Liver (tissue), 8 donors: ENCODE measurements at regions not wholly inside any gene's neighbourhood (a gene's known extent, or its start where the extent isn't known, plus 50 kb on each side); places are given as distances from the start of the nearest gene placed in this dataset.

ENCODE experiments used
- DNase-seq: peaks from one replicate; pipeline ENCODE4 v3.0.0-alpha.2; 2017; ENCODE audit warnings: low spot score
- H3K27ac ChIP-seq, 2 donors: one replicate each; pipeline ENCODE4 v1.7.0; 2013; ENCODE audit warnings: inconsistent platforms in 2 of 2, low read length in 2 of 2, control low read depth in 1 of 2, low read depth in 1 of 2, mild to moderate bottlenecking in 1 of 2
- H3K27me3 ChIP-seq, 4 donors: one replicate each; pipeline versions ENCODE4 v1.6.1 to v1.7.0; 2013; ENCODE audit warnings: low read length in 3 of 4, inconsistent platforms in 1 of 4, mild to moderate bottlenecking in 1 of 4, moderate library complexity in 1 of 4; ENCODE audit not compliant: control insufficient read depth in 4 of 4, insufficient read depth in 4 of 4
- H3K36me3 ChIP-seq, 4 donors: one replicate each; pipeline versions ENCODE4 v1.6.1 to v1.7.0; 2013; ENCODE audit warnings: low read length in 3 of 4, mild to moderate bottlenecking in 3 of 4, low read depth in 1 of 4, moderate library complexity in 1 of 4; ENCODE audit not compliant: control insufficient read depth in 4 of 4, insufficient read depth in 3 of 4
- H3K4me1 ChIP-seq, 4 donors: one replicate each; pipeline versions ENCODE4 v1.6.1 to v1.7.0; 2013; ENCODE audit warnings: low read length in 3 of 4, mild to moderate bottlenecking in 3 of 4, moderate library complexity in 1 of 4; ENCODE audit not compliant: control insufficient read depth in 4 of 4, insufficient read depth in 4 of 4
- H3K4me3 ChIP-seq, 3 donors: one replicate each; pipeline versions ENCODE4 v1.6.1 to v1.7.0; 2013; ENCODE audit warnings: low read length in 3 of 3, control low read depth in 1 of 3, low read depth in 1 of 3, mild to moderate bottlenecking in 1 of 3
- H3K9ac ChIP-seq, 2 donors: one replicate each; pipeline ENCODE4 v1.7.0; 2013; ENCODE audit warnings: low read length in 2 of 2, mild to moderate bottlenecking in 2 of 2, moderate library complexity in 2 of 2, control low read depth in 1 of 2, low read depth in 1 of 2
- H3K9me3 ChIP-seq, 4 donors: one replicate each; pipeline versions ENCODE4 v1.6.1 to v1.7.0; 2013; ENCODE audit warnings: low read length in 3 of 4; ENCODE audit not compliant: control insufficient read depth in 4 of 4
- ATF3 ChIP-seq: IDR thresholded peaks from 2 replicates; pipeline ENCODE4 v1.6.1; 2016; ENCODE audit warnings: antibody characterized with exemption
- CTCF ChIP-seq: fragments of 150-350 bp; IDR thresholded peaks from 2 replicates; pipeline ENCODE4 v1.5.1; 2017; ENCODE audit warnings: improper control_type of control experiment, low read depth, low read length; ENCODE audit not compliant: missing input control
- FOXA1 ChIP-seq: IDR thresholded peaks from 2 replicates; pipeline ENCODE4 v1.6.1; 2016; ENCODE audit warnings: antibody characterized with exemption
- GABPA ChIP-seq, 2 donors: IDR thresholded peaks in 1 of 2; conservative IDR thresholded peaks in 1 of 2; 2 replicates each; pipeline ENCODE4 v1.6.1; 2016; ENCODE audit warnings: antibody characterized with exemption in 2 of 2, mild to moderate bottlenecking in 1 of 2, moderate library complexity in 1 of 2
- HNF4A ChIP-seq, 2 donors: conservative IDR thresholded peaks; 2 replicates each; pipeline ENCODE4 v1.6.1; 2016; ENCODE audit warnings: antibody characterized with exemption in 2 of 2, mild to moderate bottlenecking in 2 of 2
- HNF4G ChIP-seq: IDR thresholded peaks from 2 replicates; pipeline ENCODE4 v1.6.1; 2016; ENCODE audit warnings: antibody characterized with exemption
- JUND ChIP-seq, 2 donors: IDR thresholded peaks; 2 replicates each; pipeline ENCODE4 v1.6.1; 2016; ENCODE audit warnings: antibody characterized with exemption in 2 of 2
- MAX ChIP-seq: IDR thresholded peaks from 2 replicates; pipeline ENCODE4 v1.6.1; 2016; ENCODE audit warnings: antibody characterized with exemption
- NR2F2 ChIP-seq: IDR thresholded peaks from 2 replicates; pipeline ENCODE4 v1.6.1; 2016; ENCODE audit warnings: antibody characterized with exemption
- RAD21 ChIP-seq, 2 donors: IDR thresholded peaks; 2 replicates each; pipeline ENCODE4 v1.6.1; 2016; ENCODE audit warnings: antibody characterized with exemption in 2 of 2, mild to moderate bottlenecking in 2 of 2
- REST ChIP-seq: IDR thresholded peaks from 2 replicates; pipeline ENCODE4 v1.6.1; 2016; ENCODE audit warnings: antibody characterized with exemption, mild to moderate bottlenecking
- RXRA ChIP-seq, 2 donors: IDR thresholded peaks; 2 replicates each; pipeline ENCODE4 v1.6.1; 2017 to 2018; ENCODE audit warnings: antibody characterized with exemption in 2 of 2, mild to moderate bottlenecking in 1 of 2
- SP1 ChIP-seq: IDR thresholded peaks from 2 replicates; pipeline ENCODE4 v1.6.1; 2018; ENCODE audit warnings: antibody characterized with exemption, mild to moderate bottlenecking
- YY1 ChIP-seq: IDR thresholded peaks from 2 replicates; pipeline ENCODE4 v1.6.1; 2016; ENCODE audit warnings: antibody characterized with exemption, mild to moderate bottlenecking
- ZBTB33 ChIP-seq: IDR thresholded peaks from 2 replicates; pipeline ENCODE4 v1.6.1; 2016; ENCODE audit warnings: antibody characterized with exemption
- WGBS: extraction: QIAGEN DNeasy Blood & Tissue Kit; methylation state at CpG from one replicate; pipeline ENCODE4 v1.1.7; 2013; 5-methylcytosine and 5-hydroxymethylcytosine counted together
- donor health status: healthy.
- donor health status: healthy.
- donor health status: healthy.
- donor health status: healthy.
- donor health status: healthy.

GRCh38 chr5:86737579-86737978 is 119.8 kb downstream of the COX7C start (continued):
- no peak for TF ChIP-seq CTCF

GRCh38 chr5:86748538-86749105 is 130.9 kb downstream of the COX7C start:
- 49% methylated on average over 3 of the region's 3 CpGs for WGBS

More at GRCh38 chr5:86748538-86749105, 130.9 kb downstream of the COX7C start:
- Histone ChIP-seq H3K4me3 (no peak overlapping the region), H3K36me3 (no peaks in the 10 kb centered on the region), H3K9ac (no peak overlapping the region), H3K9me3 (no peaks in the 10 kb centered on the region), H3K4me1 (no peaks in the 10 kb centered on the region), H3K27ac (no peak overlapping the region), H3K27me3 (no peaks in the 10 kb centered on the region)
- TF ChIP-seq RXRA (IDR thresholded peaks at IDR 0.05) = no peak
- TF ChIP-seq RAD21 (IDR thresholded peaks at IDR 0.05) = no peak
- no peak for TF ChIP-seq REST
- TF ChIP-seq YY1 = no peak
- TF ChIP-seq HNF4A (conservative IDR thresholded peaks at IDR 0.05) = no peak
- no peak for TF ChIP-seq HNF4G
- TF ChIP-seq ZBTB33 = no peak
- no peak for TF ChIP-seq ATF3
- TF ChIP-seq CTCF = no peak
- TF ChIP-seq MAX = no peak
- TF ChIP-seq SP1 = no peak
- TF ChIP-seq NR2F2 = no peak
- TF ChIP-seq FOXA1 = no peak
- no peak for TF ChIP-seq JUND (IDR thresholded peaks at IDR 0.05)
- TF ChIP-seq GABPA (IDR thresholded peaks at IDR 0.05 in 1 of 2, conservative IDR thresholded peaks at IDR 0.05 in 1 of 2) = no peak
- DNase-seq = no peak
